Keratinocyte (primary cell): ENCODE measurements at regions not wholly inside any gene's neighbourhood (a gene's known extent, or its start where the extent isn't known, plus 50 kb on each side); places are given as distances from the start of the nearest gene placed in this dataset.

Experiments used
- CTCF ChIP-seq, 3 experiments: IDR thresholded peaks in 1 of 3; conservative IDR thresholded peaks in 1 of 3; optimal IDR thresholded peaks in 1 of 3; 2 replicates in 2 of 3; 3 replicates in 1 of 3; pipeline versions ENCODE3 to v1.5.1; 2011; ENCODE audit warnings: low read length in 3 of 3, mild to moderate bottlenecking in 3 of 3, moderate library complexity in 2 of 3, control low read depth in 1 of 3, inconsistent platforms in 1 of 3; ENCODE audit not compliant: insufficient read depth in 2 of 3; ENCODE audit errors: extremely low read depth in 1 of 3
- EZH2 ChIP-seq: IDR thresholded peaks from one replicate; pipeline ENCODE4 v1.6.1; 2012; ENCODE audit warnings: inconsistent platforms, mild to moderate bottlenecking, low read length, moderate library complexity

DNA sequence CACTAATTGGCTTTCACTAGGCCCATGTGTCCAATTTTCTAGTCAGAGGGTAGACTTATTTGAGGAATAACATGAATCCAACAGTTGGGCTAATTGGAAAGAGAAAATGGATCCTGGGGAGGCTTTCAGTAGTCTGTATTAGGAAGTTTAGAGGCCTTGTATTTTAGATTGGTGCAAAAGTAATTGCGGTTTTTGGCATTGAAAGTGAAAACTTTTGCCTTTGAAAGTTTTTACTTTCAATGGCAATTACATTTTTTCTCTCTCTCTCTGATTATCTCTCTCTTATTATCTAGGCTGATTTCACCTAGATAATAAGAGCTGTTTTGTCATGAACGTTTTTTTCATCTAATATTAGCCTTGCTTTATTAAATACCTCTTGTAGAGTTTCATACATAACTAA lies 981.7 kb downstream of the REEP3 start:
- TF ChIP-seq CTCF (optimal IDR thresholded peaks at IDR 0.05 in 1 of 3, IDR thresholded peaks at IDR 0.05 in 1 of 3, conservative IDR thresholded peaks at IDR 0.05 in 1 of 3; ENCODE audit: extremely low read depth in 1 of 3, insufficient read depth in 2 of 3, low read length in 3 of 3) (no peak), EZH2 (no peak)
